GM19324 (cell line): ENCODE measurements at regions not wholly inside any gene's neighbourhood (a gene's known extent, or its start where the extent isn't known, plus 50 kb on each side); places are given as distances from the start of the nearest gene placed in this dataset.

Source experiments
- ATAC-seq: cut with Tn5 transposase; IDR thresholded peaks from one replicate; pipeline ENCODE4 v1.9.1; 2021; ENCODE audit warnings: mild to moderate bottlenecking, moderate library complexity; ENCODE audit not compliant: unreplicated experiment, low FRiP score

GRCh38 chr5:143695244-143695864 lies 116.6 kb upstream of the HMHB1 start:
- ATAC-seq = no peak

DNA sequence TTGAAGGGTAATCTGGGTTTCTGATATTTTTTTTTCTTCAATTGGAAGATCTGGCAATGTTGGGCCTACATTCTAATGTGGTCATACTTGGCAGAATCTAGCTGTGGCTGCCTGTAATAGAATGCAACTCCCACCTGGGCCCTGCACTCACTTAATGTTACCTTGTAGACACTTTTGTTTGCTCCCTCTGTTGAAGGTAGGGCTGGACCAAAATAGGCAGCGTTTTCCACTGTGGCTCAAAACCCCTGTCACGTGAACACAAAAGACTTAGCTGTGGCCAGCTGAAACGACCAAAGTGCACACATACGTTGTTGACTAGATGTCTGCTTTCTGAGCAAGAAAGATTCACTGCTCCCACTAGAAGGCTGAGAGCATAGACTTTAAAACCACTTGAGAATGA lies 117.6 kb upstream of the HMHB1 start:
- no peak for ATAC-seq

DNA sequence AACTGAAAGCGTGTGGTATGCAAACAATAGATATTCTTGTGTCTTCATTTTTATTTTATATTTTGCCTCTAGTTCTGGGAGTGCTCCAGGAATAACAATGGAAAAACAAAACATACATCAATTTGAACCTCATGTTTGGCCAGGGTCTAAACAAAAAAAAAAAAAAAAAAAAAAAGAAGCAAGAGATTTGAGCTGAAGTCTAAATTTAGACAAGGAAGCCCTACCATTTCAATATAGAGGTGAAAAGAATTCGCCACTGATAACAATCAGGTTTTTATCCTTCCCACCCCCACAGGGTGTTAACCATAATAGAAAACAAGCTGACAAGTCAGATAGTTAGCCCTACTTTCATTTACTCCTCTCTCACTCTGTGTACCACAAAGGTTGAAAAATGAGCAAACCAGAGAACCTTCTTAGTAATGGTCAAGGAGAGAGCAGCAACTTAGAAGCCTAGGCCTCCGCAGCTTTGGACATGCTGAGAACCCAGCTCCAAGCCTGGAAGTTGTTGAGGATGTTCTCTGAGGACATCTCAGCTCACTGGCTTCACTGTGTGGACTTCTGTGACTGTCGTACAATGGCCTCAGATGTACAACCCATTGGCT lies 118.2 kb upstream of the HMHB1 start:
- peak; percentile 63 for ATAC-seq

DNA sequence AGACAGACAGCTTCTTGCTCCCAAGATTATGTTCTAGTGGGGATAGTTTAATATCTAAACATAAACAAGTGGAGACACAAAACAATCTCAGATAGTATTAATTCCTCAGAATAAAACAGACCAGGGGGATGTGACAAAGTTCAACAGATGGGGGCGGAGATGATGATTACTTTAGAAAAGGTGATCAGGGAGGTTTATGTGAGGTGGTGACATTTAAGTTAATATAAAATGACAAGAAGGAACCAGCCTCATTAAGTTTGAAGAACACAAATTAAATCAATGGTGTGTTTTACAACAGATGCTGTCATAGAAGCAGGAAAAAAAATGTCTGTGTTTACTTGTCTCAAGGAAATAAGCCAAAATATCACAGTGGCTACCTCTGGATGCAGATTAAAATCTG lies 119.6 kb upstream of the HMHB1 start:
- ATAC-seq = no peak

DNA sequence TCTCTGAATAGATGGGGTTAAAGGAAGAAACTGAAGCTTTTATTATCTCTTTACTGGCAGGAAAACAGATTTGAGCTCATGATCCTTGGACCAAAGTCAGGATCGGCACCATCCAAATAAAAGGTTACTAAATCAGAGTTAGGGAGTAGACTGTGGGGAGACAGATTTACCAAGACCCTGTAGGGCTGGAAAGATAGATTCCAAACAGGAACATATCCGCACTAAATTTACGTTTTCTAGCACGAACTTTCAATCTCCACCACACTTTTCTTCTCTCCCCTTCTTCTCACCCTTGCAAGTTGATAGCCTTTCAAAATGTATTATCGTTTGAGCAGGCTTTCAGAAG lies 120.0 kb upstream of the HMHB1 start:
- no peak for ATAC-seq

DNA sequence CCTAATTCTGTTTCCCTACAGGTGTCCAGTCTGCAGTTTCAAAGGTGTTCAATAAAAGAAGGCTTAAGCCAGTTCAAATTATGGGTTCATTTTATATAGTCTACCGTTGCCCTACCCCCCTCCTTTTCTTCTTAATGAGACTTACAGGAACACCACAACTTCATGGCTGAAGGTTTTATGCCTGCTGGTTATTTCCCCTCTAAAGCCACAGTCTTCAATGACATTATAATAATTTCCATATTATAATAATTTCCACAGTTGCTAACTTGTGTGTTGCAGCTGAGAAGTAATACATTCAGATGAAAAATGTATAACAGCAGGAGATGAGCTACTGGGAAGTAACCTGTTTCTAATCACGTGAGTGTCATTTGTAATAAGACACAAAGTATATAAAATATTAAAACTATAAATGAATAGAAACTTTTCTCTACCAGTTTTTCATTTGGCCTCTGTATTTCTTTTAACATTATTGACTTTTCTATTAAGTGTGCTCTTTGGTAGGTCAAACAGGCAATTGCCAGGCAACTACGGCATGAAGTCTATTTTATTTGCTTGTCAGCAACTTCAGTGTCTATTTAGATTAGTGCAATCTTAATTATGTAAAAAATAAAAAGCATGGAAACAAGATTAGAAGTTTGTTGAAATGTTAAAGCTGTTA lies 120.5 kb upstream of the HMHB1 start:
- no peak for ATAC-seq

DNA sequence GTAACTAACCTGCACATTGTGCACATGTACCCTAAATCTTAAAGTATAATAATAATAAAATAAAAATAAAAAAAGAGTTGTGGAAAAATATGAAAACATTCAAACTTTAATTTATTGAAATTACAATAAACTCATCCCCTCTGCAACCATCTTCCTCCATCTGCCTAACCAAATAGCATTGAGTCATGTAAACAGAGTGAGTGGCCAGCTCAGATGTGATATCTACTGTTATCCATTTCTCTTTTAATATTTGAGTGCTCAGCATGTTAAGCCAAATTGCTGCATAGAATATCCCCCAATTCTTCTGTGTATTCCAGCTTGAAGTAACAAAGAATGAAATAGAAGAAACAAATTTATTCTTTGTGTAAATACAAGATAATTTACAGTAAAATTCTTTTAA lies 124.4 kb upstream of the HMHB1 start:
- no peak for ATAC-seq

- no peak for ATAC-seq
Observed at GRCh38 chr5:143685246-143685815, 126.6 kb upstream of the HMHB1 start.

GRCh38 chr5:143683459-143683858 lies 128.5 kb upstream of the HMHB1 start:
- ATAC-seq = no peak

GRCh38 chr5:143682929-143683386 lies 129.0 kb upstream of the HMHB1 start:
- no peak for ATAC-seq

DNA sequence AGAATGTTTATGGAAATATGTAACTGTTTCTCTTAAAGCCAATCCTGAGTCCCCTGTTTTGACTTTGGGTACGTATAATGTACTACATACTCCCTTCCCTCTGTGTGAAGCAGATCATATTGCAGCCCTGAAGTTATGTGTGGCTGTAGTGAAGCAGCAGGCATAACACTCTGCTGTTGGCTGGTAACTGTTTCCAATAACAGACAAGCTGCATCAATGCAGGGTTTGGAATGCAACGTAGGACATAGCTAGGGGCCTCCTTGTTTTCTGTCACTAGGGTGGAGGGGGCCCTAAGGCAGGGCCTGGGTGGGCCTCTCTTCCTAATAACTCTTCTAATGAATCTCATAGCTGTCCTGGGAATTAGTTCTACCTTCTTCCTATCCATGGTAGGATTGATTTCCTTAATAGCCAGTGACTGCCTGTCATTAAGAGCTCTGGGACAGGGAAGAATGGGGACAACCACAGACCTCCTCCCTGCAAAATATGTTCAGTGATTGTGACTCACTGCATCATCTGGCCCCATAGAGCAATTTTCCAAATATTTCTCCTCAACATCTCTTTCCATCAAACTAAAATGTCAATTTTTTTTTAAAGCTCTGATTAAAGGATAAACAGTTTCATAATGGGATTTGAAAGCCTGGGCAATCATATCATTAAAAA lies 129.6 kb upstream of the HMHB1 start:
- ATAC-seq = no peak

- ATAC-seq = no peak
Observed at GRCh38 chr5:143680672-143681259, 131.2 kb upstream of the HMHB1 start.

- ATAC-seq = no peak
Observed at GRCh38 chr5:143679777-143680176, 132.2 kb upstream of the HMHB1 start.

GRCh38 chr5:143678148-143678905 lies 133.6 kb upstream of the HMHB1 start:
- ATAC-seq = no peak

DNA sequence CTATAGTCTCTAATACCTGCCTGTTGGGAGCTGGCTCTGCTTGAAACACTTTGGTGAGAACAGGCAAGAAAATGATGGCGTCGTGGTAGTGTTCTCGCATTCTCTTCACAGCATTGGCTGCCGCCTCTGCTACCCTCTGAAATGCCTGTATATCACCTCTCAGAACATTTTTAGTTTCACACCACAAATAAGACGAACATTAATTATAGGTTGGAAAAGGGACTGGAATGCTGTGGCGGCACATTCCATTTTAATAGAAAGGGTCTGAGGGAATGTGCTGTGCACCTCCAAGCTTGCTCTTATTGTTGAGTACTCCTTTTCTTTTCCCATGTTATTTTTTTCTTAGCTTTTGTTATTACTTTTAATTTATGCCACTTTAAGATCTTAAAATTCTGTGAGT lies 134.6 kb upstream of the HMHB1 start:
- ATAC-seq = no peak

- no peak for ATAC-seq
Observed at GRCh38 chr5:143676802-143677201, 135.2 kb upstream of the HMHB1 start.

- ATAC-seq = no peak
Observed at GRCh38 chr5:143674469-143674786, 137.5 kb upstream of the HMHB1 start.

GRCh38 chr5:143673676-143674468 lies 138.1 kb upstream of the HMHB1 start:
- ATAC-seq = no peak

DNA sequence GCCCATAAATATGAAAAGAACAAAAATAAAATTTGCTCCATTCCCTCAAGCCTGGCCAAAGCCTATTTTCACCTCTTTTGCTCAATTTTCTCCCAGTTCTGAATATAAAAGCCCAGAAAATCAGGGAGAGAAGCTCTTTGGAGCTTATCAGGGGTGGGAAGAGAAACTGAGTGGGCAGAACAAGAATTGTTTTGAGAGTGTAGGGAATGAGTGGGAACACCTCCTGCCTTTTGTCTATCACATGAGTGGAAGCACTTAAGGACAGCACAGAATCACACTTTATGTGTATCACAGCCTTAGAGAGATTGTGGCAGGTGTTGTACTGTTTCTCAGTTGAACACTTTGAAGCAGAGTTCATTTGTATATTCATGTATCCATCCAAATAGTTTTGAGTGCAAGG lies 139.2 kb upstream of the HMHB1 start:
- ATAC-seq = no peak
